NB4 (cell line): ENCODE measurements at regions not wholly inside any gene's neighbourhood (a gene's known extent, or its start where the extent isn't known, plus 50 kb on each side); places are given as distances from the start of the nearest gene placed in this dataset.

ENCODE experiments used
- CTCF ChIP-seq: IDR thresholded peaks from one replicate; pipeline ENCODE4 v1.5.1; 2012; ENCODE audit warnings: low read depth, low read length
- MAX ChIP-seq: IDR thresholded peaks from 2 replicates; pipeline ENCODE4 v1.6.1; 2011; ENCODE audit warnings: low read depth, low read length
- POLR2A ChIP-seq: IDR thresholded peaks from 2 replicates; pipeline ENCODE4 v1.6.1; 2011; ENCODE audit warnings: mild to moderate bottlenecking; ENCODE audit not compliant: insufficient read length; ENCODE audit errors: extremely low read depth

- no peak for TF ChIP-seq CTCF
- no peak for TF ChIP-seq POLR2A
- no peak for TF ChIP-seq MAX
These were observed 1212.2 kb upstream of the TENM3 start for GRCh38 chr4:181030961-181031360.
